ENCODE measurements at regions not wholly inside any gene's neighbourhood (a gene's known extent, or its start where the extent isn't known, plus 50 kb on each side); places are given as distances from the start of the nearest gene placed in this dataset.

- no peak for TF ChIP-seq CTCF (conservative IDR thresholded peaks at IDR 0.05; ENCODE audit: low read depth, low read length)
- no peak overlapping the region for H3K4me3 ChIP-seq (ENCODE audit: low read depth, low read length)
- DNase-seq (ENCODE audit: low read depth) = no peak
These were observed 82.5 kb upstream of the BAIAP2L1 start for GRCh38 chr7:98483276-98483963.

- DNase-seq (ENCODE audit: low read depth) = no peak
- H3K4me3 ChIP-seq (ENCODE audit: low read depth, low read length) = no peak overlapping the region
- no peak for TF ChIP-seq CTCF (conservative IDR thresholded peaks at IDR 0.05; ENCODE audit: low read depth, low read length)
These were observed 78.4 kb upstream of the BAIAP2L1 start for GRCh38 chr7:98479318-98479717.

- no peak overlapping the region for H3K4me3 ChIP-seq (ENCODE audit: low read depth, low read length)
- TF ChIP-seq CTCF (conservative IDR thresholded peaks at IDR 0.05; ENCODE audit: low read depth, low read length) = no peak
- no peak for DNase-seq (ENCODE audit: low read depth)
These were observed 74.5 kb upstream of the BAIAP2L1 start for GRCh38 chr7:98475352-98475751.

- DNase-seq (ENCODE audit: low read depth) = peak; percentile 2
- TF ChIP-seq CTCF (conservative IDR thresholded peaks at IDR 0.05; ENCODE audit: low read depth, low read length) = no peak
- no peak overlapping the region for H3K4me3 ChIP-seq (ENCODE audit: low read depth, low read length)
These were observed 73.7 kb upstream of the BAIAP2L1 start for GRCh38 chr7:98474558-98474957.

GRCh38 chr7:98472521-98472954 lies 71.6 kb upstream of the BAIAP2L1 start:
- no peak for TF ChIP-seq CTCF (conservative IDR thresholded peaks at IDR 0.05; ENCODE audit: low read depth, low read length)
- H3K4me3 ChIP-seq (ENCODE audit: low read depth, low read length) = no peak overlapping the region
- DNase-seq (ENCODE audit: low read depth) = no peak

- no peak overlapping the region for H3K4me3 ChIP-seq (ENCODE audit: low read depth, low read length)
- TF ChIP-seq CTCF (conservative IDR thresholded peaks at IDR 0.05; ENCODE audit: low read depth, low read length) = no peak
- no peak for DNase-seq (ENCODE audit: low read depth)
These were observed 69.8 kb upstream of the BAIAP2L1 start for GRCh38 chr7:98470485-98471240.

Data from choroid plexus epithelial cell (primary cell).